ENCODE measurements at regions not wholly inside any gene's neighbourhood (a gene's known extent, or its start where the extent isn't known, plus 50 kb on each side); places are given as distances from the start of the nearest gene placed in this dataset.

GRCh38 chr2:185335879-185336278, 402.7 kb upstream of the FSIP2 start:
- no peak for TF ChIP-seq POLR2A (IDR thresholded peaks at IDR 0.05)
- TF ChIP-seq CTCF (IDR thresholded peaks at IDR 0.05) = no peak
